GM23338 (cell line): ENCODE measurements at regions not wholly inside any gene's neighbourhood (a gene's known extent, or its start where the extent isn't known, plus 50 kb on each side); places are given as distances from the start of the nearest gene placed in this dataset.
A peak's percentile ranks its signal among the peaks of the same experiment; 100 is the strongest.

ENCODE experiments used
- ATAC-seq: fragments of 200-7000 bp; cut with Tn5 transposase; 3 replicates; pipeline ENCODE4 v1.9.1; 2020
- DNase-seq: peaks from one replicate; pipeline ENCODE4 v3.0.0-alpha.2; 2015; ENCODE audit warnings: low spot score
- H2AFZ ChIP-seq: fragments of 200-600 bp; sonication (generic); 2 replicates; pipeline ENCODE4 v1.8.0; 2016; ENCODE audit warnings: antibody characterized with exemption, mild to moderate bottlenecking, moderate library complexity
- H3F3A ChIP-seq: fragments of 200-600 bp; sonication (generic); replicated peaks from 2 replicates; pipeline ENCODE4 v1.8.0; 2017; ENCODE audit warnings: antibody characterized with exemption, mixed run types, low read depth
- H3K27ac ChIP-seq: fragments of 200-600 bp; sonication (generic); 2 replicates; pipeline ENCODE4 v1.6.1; 2016; ENCODE audit warnings: low read depth
- H3K27me3 ChIP-seq: fragments of 200-600 bp; sonication (generic); 2 replicates; pipeline ENCODE4 v1.8.0; 2016; ENCODE audit warnings: mild to moderate bottlenecking, mixed run types, moderate library complexity; ENCODE audit not compliant: insufficient read depth
- H3K36me3 ChIP-seq: fragments of 200-600 bp; sonication (generic); 2 replicates; pipeline ENCODE4 v1.8.0; 2016; ENCODE audit warnings: mild to moderate bottlenecking; ENCODE audit not compliant: insufficient read depth
- H3K4me1 ChIP-seq: fragments of 200-600 bp; sonication (generic); 2 replicates; pipeline ENCODE4 v1.8.0; 2016; ENCODE audit warnings: mild to moderate bottlenecking, moderate library complexity; ENCODE audit not compliant: insufficient read depth
- H3K4me2 ChIP-seq: fragments of 200-600 bp; sonication (generic); 2 replicates; pipeline ENCODE4 v1.7.1; 2017; ENCODE audit warnings: mixed run types
- H3K4me3 ChIP-seq: fragments of 200-600 bp; sonication (generic); 2 replicates; pipeline ENCODE4 v1.6.1; 2016; ENCODE audit warnings: mixed run types
- H3K79me2 ChIP-seq: fragments of 200-600 bp; sonication (generic); replicated peaks from 2 replicates; pipeline ENCODE4 v1.8.0; 2017; ENCODE audit warnings: mild to moderate bottlenecking; ENCODE audit not compliant: insufficient read depth
- H3K9me2 ChIP-seq: fragments of 200-600 bp; sonication (generic); 2 replicates; pipeline ENCODE4 v1.8.0; 2017; ENCODE audit not compliant: insufficient read depth
- H4K20me1 ChIP-seq: fragments of 200-600 bp; sonication (generic); replicated peaks from 2 replicates; pipeline ENCODE4 v1.8.0; 2017; ENCODE audit warnings: mild to moderate bottlenecking; ENCODE audit not compliant: insufficient read depth
- H3K27ac Mint-ChIP-seq: 2 replicates; pipeline ENCODE4 v1.8.0; 2020; ENCODE audit warnings: inconsistent platforms, mild to moderate bottlenecking, moderate library complexity, mixed read lengths
- H3K27me3 Mint-ChIP-seq: 3 replicates; pipeline ENCODE4 v1.8.0; 2022; ENCODE audit warnings: low read depth, mild to moderate bottlenecking, moderate library complexity, mixed read lengths, inconsistent platforms; ENCODE audit not compliant: insufficient read depth, poor library complexity
- H3K36me3 Mint-ChIP-seq: 3 replicates; pipeline ENCODE4 v1.8.0; 2021; ENCODE audit warnings: low read depth, mild to moderate bottlenecking, inconsistent platforms, moderate library complexity, mixed read lengths
- H3K4me1 Mint-ChIP-seq: 3 replicates; pipeline ENCODE4 v1.8.0; 2020; ENCODE audit warnings: mild to moderate bottlenecking, inconsistent platforms, mixed read lengths
- H3K4me3 Mint-ChIP-seq: 3 replicates; pipeline ENCODE4 v1.8.0; 2021; ENCODE audit warnings: moderate library complexity, mild to moderate bottlenecking, inconsistent platforms, mixed read lengths
- H3K9me3 Mint-ChIP-seq: 3 replicates; pipeline ENCODE4 v1.8.0; 2020; ENCODE audit warnings: moderate library complexity, mild to moderate bottlenecking, inconsistent platforms, mixed read lengths
- CREB1 ChIP-seq: fragments of 250-450 bp; sonication (Bioruptor Pico); IDR thresholded peaks from 2 replicates; pipeline ENCODE4 v1.5.0; 2020; ENCODE audit warnings: low read depth, mild to moderate bottlenecking, moderate library complexity
- EZH2 ChIP-seq: fragments of 200-600 bp; sonication (generic); IDR thresholded peaks from one replicate; pipeline ENCODE4 v1.8.0; 2017; ENCODE audit warnings: antibody characterized with exemption, mild to moderate bottlenecking, low read depth; ENCODE audit not compliant: unreplicated experiment
- JUNB ChIP-seq: IDR thresholded peaks from one replicate; pipeline ENCODE4 v1.6.1; 2016; ENCODE audit warnings: antibody characterized with exemption; ENCODE audit not compliant: unreplicated experiment
- POLR2AphosphoS5 ChIP-seq: IDR thresholded peaks from 2 replicates; pipeline ENCODE4 v1.6.1; 2016; ENCODE audit warnings: antibody characterized with exemption, low read depth
- TF ChIP-seq, protein P1 (sequence below), 2 experiments: fragments of 200-600 bp in 1 of 2; sonication (generic) in 1 of 2; conservative IDR thresholded peaks; 2 replicates each; pipeline versions ENCODE4 v1.5.1 to v1.6.1; 2016 to 2017; ENCODE audit warnings: antibody characterized with exemption in 2 of 2, low read depth in 2 of 2, mild to moderate bottlenecking in 2 of 2, moderate library complexity in 1 of 2
- TF ChIP-seq, protein P2 (sequence below): fragments of 250-450 bp; sonication (Bioruptor Pico); IDR thresholded peaks from 2 replicates; pipeline ENCODE4 v1.5.0; 2020; ENCODE audit warnings: mild to moderate bottlenecking, moderate library complexity
- TF ChIP-seq, protein P3 (sequence below): IDR thresholded peaks from 2 replicates; pipeline ENCODE4 v1.6.1; 2016; ENCODE audit warnings: antibody characterized with exemption

DNA sequence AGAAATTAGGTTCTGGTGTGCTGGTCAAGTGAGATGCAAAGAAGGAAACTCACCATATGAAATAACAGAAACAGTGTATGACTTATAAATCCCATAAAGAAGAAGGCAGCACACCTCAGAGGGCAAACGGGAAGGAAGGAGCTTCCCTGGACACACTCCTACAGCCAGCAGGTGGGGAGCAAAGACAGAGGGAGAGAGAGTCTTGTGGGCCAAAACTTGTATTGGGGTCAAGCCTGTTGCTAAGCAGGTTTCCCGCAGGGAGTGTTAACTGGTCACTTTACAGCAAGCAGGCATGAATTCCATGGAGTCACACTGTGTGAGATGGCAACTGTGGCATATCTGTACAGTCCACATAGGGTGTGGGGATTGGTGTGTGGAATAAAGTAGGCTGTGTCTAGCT lies 222.9 kb upstream of the NDN start:
- H3K4me3 ChIP-seq, result no peak overlapping the region
- Mint-ChIP-seq H3K4me1 (peaks cover 11% of the 10 kb centered on the region; the same call in 2 of the 3 replicates), H3K9me3 (peaks cover 69% of the 10 kb centered on the region), H3K27ac (no peak overlapping the region), H3K4me3 (no peak overlapping the region), H3K36me3 (no peaks in the 10 kb centered on the region; the same call in 2 of the 3 replicates), H3K27me3 (peaks cover 1% of the 10 kb centered on the region)
- no peak overlapping the region for H3K4me2 ChIP-seq
- no peaks in the 10 kb centered on the region for H3F3A ChIP-seq
- no peaks in the 10 kb centered on the region for H3K27me3 ChIP-seq
- no peak overlapping the region for H3K27ac ChIP-seq
- H3K9me2 ChIP-seq, result no peaks in the 10 kb centered on the region
- H3K79me2 ChIP-seq, result no peaks in the 10 kb centered on the region
- H3K4me1 ChIP-seq, result peaks cover 3% of the 10 kb centered on the region
- DNase-seq (peak; percentile 5), ATAC-seq (peak; percentile 41; the same call in 2 of the 3 replicates)
- TF ChIP-seq, protein P1, sequence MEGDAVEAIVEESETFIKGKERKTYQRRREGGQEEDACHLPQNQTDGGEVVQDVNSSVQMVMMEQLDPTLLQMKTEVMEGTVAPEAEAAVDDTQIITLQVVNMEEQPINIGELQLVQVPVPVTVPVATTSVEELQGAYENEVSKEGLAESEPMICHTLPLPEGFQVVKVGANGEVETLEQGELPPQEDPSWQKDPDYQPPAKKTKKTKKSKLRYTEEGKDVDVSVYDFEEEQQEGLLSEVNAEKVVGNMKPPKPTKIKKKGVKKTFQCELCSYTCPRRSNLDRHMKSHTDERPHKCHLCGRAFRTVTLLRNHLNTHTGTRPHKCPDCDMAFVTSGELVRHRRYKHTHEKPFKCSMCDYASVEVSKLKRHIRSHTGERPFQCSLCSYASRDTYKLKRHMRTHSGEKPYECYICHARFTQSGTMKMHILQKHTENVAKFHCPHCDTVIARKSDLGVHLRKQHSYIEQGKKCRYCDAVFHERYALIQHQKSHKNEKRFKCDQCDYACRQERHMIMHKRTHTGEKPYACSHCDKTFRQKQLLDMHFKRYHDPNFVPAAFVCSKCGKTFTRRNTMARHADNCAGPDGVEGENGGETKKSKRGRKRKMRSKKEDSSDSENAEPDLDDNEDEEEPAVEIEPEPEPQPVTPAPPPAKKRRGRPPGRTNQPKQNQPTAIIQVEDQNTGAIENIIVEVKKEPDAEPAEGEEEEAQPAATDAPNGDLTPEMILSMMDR (conservative IDR thresholded peaks at IDR 0.05; ENCODE audit: low read depth in 2 of 2), result peak; percentile 25 to 51; a peak in 3 of 4 replicates
- TF ChIP-seq, protein P2, sequence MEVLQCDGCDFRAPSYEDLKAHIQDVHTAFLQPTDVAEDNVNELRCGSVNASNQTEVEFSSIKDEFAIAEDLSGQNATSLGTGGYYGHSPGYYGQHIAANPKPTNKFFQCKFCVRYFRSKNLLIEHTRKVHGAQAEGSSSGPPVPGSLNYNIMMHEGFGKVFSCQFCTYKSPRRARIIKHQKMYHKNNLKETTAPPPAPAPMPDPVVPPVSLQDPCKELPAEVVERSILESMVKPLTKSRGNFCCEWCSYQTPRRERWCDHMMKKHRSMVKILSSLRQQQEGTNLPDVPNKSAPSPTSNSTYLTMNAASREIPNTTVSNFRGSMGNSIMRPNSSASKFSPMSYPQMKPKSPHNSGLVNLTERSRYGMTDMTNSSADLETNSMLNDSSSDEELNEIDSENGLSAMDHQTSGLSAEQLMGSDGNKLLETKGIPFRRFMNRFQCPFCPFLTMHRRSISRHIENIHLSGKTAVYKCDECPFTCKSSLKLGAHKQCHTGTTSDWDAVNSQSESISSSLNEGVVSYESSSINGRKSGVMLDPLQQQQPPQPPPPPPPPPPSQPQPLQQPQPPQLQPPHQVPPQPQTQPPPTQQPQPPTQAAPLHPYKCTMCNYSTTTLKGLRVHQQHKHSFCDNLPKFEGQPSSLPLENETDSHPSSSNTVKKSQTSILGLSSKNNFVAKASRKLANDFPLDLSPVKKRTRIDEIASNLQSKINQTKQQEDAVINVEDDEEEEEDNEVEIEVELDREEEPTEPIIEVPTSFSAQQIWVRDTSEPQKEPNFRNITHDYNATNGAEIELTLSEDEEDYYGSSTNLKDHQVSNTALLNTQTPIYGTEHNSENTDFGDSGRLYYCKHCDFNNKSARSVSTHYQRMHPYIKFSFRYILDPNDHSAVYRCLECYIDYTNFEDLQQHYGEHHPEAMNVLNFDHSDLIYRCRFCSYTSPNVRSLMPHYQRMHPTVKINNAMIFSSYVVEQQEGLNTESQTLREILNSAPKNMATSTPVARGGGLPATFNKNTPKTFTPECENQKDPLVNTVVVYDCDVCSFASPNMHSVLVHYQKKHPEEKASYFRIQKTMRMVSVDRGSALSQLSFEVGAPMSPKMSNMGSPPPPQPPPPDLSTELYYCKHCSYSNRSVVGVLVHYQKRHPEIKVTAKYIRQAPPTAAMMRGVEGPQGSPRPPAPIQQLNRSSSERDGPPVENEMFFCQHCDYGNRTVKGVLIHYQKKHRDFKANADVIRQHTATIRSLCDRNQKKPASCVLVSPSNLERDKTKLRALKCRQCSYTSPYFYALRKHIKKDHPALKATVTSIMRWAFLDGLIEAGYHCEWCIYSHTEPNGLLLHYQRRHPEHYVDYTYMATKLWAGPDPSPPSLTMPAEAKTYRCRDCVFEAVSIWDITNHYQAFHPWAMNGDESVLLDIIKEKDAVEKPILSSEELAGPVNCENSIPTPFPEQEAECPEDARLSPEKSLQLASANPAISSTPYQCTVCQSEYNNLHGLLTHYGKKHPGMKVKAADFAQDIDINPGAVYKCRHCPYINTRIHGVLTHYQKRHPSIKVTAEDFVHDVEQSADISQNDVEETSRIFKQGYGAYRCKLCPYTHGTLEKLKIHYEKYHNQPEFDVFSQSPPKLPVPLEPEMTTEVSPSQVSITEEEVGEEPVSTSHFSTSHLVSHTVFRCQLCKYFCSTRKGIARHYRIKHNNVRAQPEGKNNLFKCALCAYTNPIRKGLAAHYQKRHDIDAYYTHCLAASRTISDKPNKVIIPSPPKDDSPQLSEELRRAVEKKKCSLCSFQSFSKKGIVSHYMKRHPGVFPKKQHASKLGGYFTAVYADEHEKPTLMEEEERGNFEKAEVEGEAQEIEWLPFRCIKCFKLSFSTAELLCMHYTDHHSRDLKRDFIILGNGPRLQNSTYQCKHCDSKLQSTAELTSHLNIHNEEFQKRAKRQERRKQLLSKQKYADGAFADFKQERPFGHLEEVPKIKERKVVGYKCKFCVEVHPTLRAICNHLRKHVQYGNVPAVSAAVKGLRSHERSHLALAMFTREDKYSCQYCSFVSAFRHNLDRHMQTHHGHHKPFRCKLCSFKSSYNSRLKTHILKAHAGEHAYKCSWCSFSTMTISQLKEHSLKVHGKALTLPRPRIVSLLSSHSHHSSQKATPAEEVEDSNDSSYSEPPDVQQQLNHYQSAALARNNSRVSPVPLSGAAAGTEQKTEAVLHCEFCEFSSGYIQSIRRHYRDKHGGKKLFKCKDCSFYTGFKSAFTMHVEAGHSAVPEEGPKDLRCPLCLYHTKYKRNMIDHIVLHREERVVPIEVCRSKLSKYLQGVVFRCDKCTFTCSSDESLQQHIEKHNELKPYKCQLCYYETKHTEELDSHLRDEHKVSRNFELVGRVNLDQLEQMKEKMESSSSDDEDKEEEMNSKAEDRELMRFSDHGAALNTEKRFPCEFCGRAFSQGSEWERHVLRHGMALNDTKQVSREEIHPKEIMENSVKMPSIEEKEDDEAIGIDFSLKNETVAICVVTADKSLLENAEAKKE (CRISPR knock-in tag), result no peak
- TF ChIP-seq EZH2, result no peak
- no peaks in the 10 kb centered on the region for H3K36me3 ChIP-seq
- H4K20me1 ChIP-seq, result no peaks in the 10 kb centered on the region
- no peak overlapping the region for H2AFZ ChIP-seq

DNA sequence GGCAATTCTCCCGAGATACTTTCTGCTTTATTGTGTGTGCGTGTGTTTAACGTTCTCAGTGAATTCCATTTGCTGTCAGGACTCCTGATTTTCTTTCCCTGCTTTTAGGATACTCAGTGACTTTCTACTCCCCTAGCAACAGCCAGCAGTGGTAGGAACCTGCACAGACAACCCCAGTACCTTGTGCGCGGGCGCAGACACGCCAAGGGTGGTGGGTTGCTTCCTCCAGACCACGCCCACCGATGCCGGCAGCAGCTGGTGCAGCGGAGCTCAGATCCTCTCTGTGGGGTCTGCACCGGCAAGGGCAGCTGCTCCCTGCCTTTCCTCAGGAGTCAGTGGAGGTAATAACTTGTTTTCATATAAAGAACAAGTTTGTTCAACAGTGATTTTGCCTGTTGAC lies 225.1 kb upstream of the NDN start:
- Histone ChIP-seq H3F3A (no peaks in the 10 kb centered on the region), H3K4me1 (peaks cover 3% of the 10 kb centered on the region), H3K9me2 (no peaks in the 10 kb centered on the region), H4K20me1 (no peaks in the 10 kb centered on the region), H3K79me2 (no peaks in the 10 kb centered on the region), H3K27ac (no peak overlapping the region), H3K4me3 (peak overlapping the region; percentile 41), H3K4me2 (peak overlapping the region; percentile 60), H3K27me3 (no peaks in the 10 kb centered on the region), H3K36me3 (no peaks in the 10 kb centered on the region), H2AFZ (no peak overlapping the region)
- peak overlapping the region; percentile 47 for H3K4me3 Mint-ChIP-seq
- H3K9me3 Mint-ChIP-seq, result peaks cover 67% of the 10 kb centered on the region
- peaks cover 11% of the 10 kb centered on the region; the same call in 2 of the 3 replicates for H3K4me1 Mint-ChIP-seq
- H3K27me3 Mint-ChIP-seq, result peaks cover 1% of the 10 kb centered on the region
- DNase-seq (peak; percentile 73), ATAC-seq (peak; percentile 97)
- H3K27ac Mint-ChIP-seq, result no peak overlapping the region
- no peaks in the 10 kb centered on the region; the same call in 2 of the 3 replicates for H3K36me3 Mint-ChIP-seq
- TF ChIP-seq EZH2 (no peak), POLR2AphosphoS5 (no peak), JUNB (no peak), CREB1 (CRISPR knock-in tag) (no peak)
- TF ChIP-seq, protein P1 (conservative IDR thresholded peaks at IDR 0.05; ENCODE audit: low read depth in 2 of 2), result no peak
- TF ChIP-seq, protein P3, sequence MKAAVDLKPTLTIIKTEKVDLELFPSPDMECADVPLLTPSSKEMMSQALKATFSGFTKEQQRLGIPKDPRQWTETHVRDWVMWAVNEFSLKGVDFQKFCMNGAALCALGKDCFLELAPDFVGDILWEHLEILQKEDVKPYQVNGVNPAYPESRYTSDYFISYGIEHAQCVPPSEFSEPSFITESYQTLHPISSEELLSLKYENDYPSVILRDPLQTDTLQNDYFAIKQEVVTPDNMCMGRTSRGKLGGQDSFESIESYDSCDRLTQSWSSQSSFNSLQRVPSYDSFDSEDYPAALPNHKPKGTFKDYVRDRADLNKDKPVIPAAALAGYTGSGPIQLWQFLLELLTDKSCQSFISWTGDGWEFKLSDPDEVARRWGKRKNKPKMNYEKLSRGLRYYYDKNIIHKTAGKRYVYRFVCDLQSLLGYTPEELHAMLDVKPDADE, result no peak
